IMR-90 (cell line): ENCODE measurements at regions not wholly inside any gene's neighbourhood (a gene's known extent, or its start where the extent isn't known, plus 50 kb on each side); places are given as distances from the start of the nearest gene placed in this dataset.

Source experiments
- ATAC-seq: fragments of 200-7000 bp; cut with Tn5 transposase; 2 replicates; pipeline ENCODE4 v1.9.1; 2020; ENCODE audit warnings: low read depth, mild to moderate bottlenecking, moderate library complexity
- BruUV-seq: library from RNA; stranded (reverse); fragments of 400-500 nt; replicated peaks from 2 replicates; lab custom pipeline; 2021; lab: Mats Ljungman, UMichigan
- CTCF ChIA-PET: fragments of 300-600 bp; formaldehyde crosslinking; extraction: SDS; loops from one replicate; lab custom pipeline; 2021; ENCODE audit warnings: antibody characterized with exemption; lab: Yijun Ruan, JAX
- POLR2A ChIA-PET: fragments of 300-600 bp; sonication (Branson Sonifier 250); formaldehyde crosslinking; loops from one replicate; lab custom pipeline; 2022; ENCODE audit warnings: antibody characterized with exemption; ENCODE audit not compliant: unreplicated experiment; lab: Charles Lee
- DNase-seq: peaks from one replicate; pipeline ENCODE4 v3.0.0; 2013
- H2AFZ ChIP-seq: replicated peaks from 2 replicates; pipeline ENCODE3; 2013; ENCODE audit warnings: low read length, mild to moderate bottlenecking; ENCODE audit not compliant: poor library complexity
- H2AK5ac ChIP-seq: 2 replicates; pipeline ENCODE4 v1.6.1; 2013; ENCODE audit warnings: low read depth, low read length, inconsistent platforms
- H2AK9ac ChIP-seq: replicated peaks from 2 replicates; pipeline ENCODE3; 2013; ENCODE audit warnings: mild to moderate bottlenecking, low read depth, low read length, moderate library complexity; ENCODE audit not compliant: poor library complexity
- H2BK120ac ChIP-seq: 2 replicates; pipeline ENCODE4 v1.6.1; 2013; ENCODE audit warnings: low read depth, low read length, inconsistent platforms
- H2BK15ac ChIP-seq: 3 replicates; pipeline ENCODE4 v1.6.1; 2013; ENCODE audit warnings: low read depth, low read length, inconsistent platforms
- H2BK20ac ChIP-seq: 2 replicates; pipeline ENCODE4 v1.6.1; 2013; ENCODE audit warnings: low read depth, mild to moderate bottlenecking, inconsistent platforms, low read length, moderate library complexity
- H2BK5ac ChIP-seq: 2 replicates; pipeline ENCODE4 v1.6.1; 2013; ENCODE audit warnings: mild to moderate bottlenecking, low read depth, low read length, inconsistent platforms; ENCODE audit not compliant: poor library complexity, severe bottlenecking
- H3K14ac ChIP-seq: replicated peaks from 2 replicates; pipeline ENCODE4 v1.6.1; 2013; ENCODE audit warnings: low read depth, low read length, inconsistent platforms
- H3K18ac ChIP-seq: 2 replicates; pipeline ENCODE4 v1.6.1; 2013; ENCODE audit warnings: low read depth, low read length, control low read depth
- H3K23ac ChIP-seq: 2 replicates; pipeline ENCODE4 v1.6.1; 2013; ENCODE audit warnings: low read depth, low read length, inconsistent platforms
- H3K27ac ChIP-seq: 2 replicates; pipeline ENCODE4 v1.5.1; 2013; ENCODE audit warnings: mild to moderate bottlenecking, control low read depth, low read length; ENCODE audit not compliant: insufficient read depth
- H3K27me3 ChIP-seq: 2 replicates; pipeline ENCODE4 v1.6.1; 2013; ENCODE audit warnings: low read length; ENCODE audit not compliant: control insufficient read depth, insufficient read depth
- H3K36me3 ChIP-seq: 2 replicates; pipeline ENCODE4 v1.6.1; 2013; ENCODE audit warnings: low read length, mixed read lengths; ENCODE audit not compliant: control insufficient read depth, insufficient read depth
- H3K4ac ChIP-seq: 2 replicates; pipeline ENCODE4 v1.6.1; 2013; ENCODE audit warnings: low read depth, low read length, inconsistent platforms
- H3K4me1 ChIP-seq: 2 replicates; pipeline ENCODE4 v1.6.1; 2013; ENCODE audit warnings: low read length, mixed read lengths; ENCODE audit not compliant: control insufficient read depth, insufficient read depth
- H3K4me2 ChIP-seq: 2 replicates; pipeline ENCODE4 v1.6.1; 2013; ENCODE audit warnings: low read depth, mild to moderate bottlenecking, control low read depth, low read length, moderate library complexity
- H3K4me3 ChIP-seq: 2 replicates; pipeline ENCODE4 v1.5.1; 2013; ENCODE audit warnings: low read depth, mild to moderate bottlenecking, control low read depth, low read length, moderate library complexity; ENCODE audit not compliant: insufficient read depth
- H3K56ac ChIP-seq: 2 replicates; pipeline ENCODE4 v1.6.1; 2013; ENCODE audit warnings: low read length, inconsistent platforms; ENCODE audit not compliant: insufficient read depth; ENCODE audit errors: extremely low read depth
- H3K79me1 ChIP-seq, 2 experiments: 2 replicates each; pipeline ENCODE4 v1.6.1; 2013; ENCODE audit warnings: low read length in 2 of 2, inconsistent platforms in 1 of 2, low read depth in 1 of 2
- H3K9ac ChIP-seq: 2 replicates; pipeline ENCODE4 v1.6.1; 2013; ENCODE audit warnings: low read depth, low read length, control low read depth
- H3K9me1 ChIP-seq: 2 replicates; pipeline ENCODE4 v1.6.1; 2013; ENCODE audit warnings: low read length, inconsistent platforms; ENCODE audit not compliant: insufficient read depth
- H3K9me3 ChIP-seq: 2 replicates; pipeline ENCODE4 v1.6.1; 2013; ENCODE audit warnings: low read length; ENCODE audit not compliant: control insufficient read depth, insufficient read depth
- H4K20me1 ChIP-seq: 2 replicates; pipeline ENCODE4 v1.6.1; 2013; ENCODE audit warnings: low read length, inconsistent platforms; ENCODE audit not compliant: insufficient read depth
- H4K5ac ChIP-seq: 2 replicates; pipeline ENCODE4 v1.6.1; 2013; ENCODE audit warnings: mild to moderate bottlenecking, low read depth, low read length, control low read depth
- H4K8ac ChIP-seq, 2 experiments: 2 replicates each; pipeline ENCODE4 v1.6.1; 2013; ENCODE audit warnings: low read depth in 2 of 2, low read length in 2 of 2, control low read depth in 1 of 2, inconsistent platforms in 1 of 2
- H4K91ac ChIP-seq: 2 replicates; pipeline ENCODE4 v1.6.1; 2013; ENCODE audit warnings: low read depth, low read length, inconsistent platforms; ENCODE audit not compliant: insufficient read depth
- RAD21 ChIP-seq: IDR thresholded peaks from 2 replicates; pipeline ENCODE4 v1.6.1; 2012; ENCODE audit warnings: low read length, improper control_type of control experiment
- dilution Hi-C: fragments of 300-500 bp; cut with HindIII; formaldehyde crosslinking; loops from one replicate; pipeline ENCODE4 v1.14.3; 2018; ENCODE audit warnings: low sequenced_read_pairs; ENCODE audit not compliant: unreplicated experiment
- in situ Hi-C: fragments of 300-500 bp; cut with MboI; formaldehyde crosslinking; loops from 3 replicates; pipeline ENCODE4 v1.14.3; 2019; ENCODE audit warnings: low sequenced_read_pairs, inconsistent platforms, mixed read lengths
- intact Hi-C: fragments of 100-400 bp; cut with micrococcal nuclease; formaldehyde crosslinking; loops from 2 replicates; pipeline ENCODE4 v1.10.0; 2022
- TF ChIP-seq, protein P1 (sequence below): conservative IDR thresholded peaks from 2 replicates; pipeline ENCODE4 v1.5.1; 2012; ENCODE audit warnings: mild to moderate bottlenecking, low read depth, low read length, improper control_type of control experiment

DNA sequence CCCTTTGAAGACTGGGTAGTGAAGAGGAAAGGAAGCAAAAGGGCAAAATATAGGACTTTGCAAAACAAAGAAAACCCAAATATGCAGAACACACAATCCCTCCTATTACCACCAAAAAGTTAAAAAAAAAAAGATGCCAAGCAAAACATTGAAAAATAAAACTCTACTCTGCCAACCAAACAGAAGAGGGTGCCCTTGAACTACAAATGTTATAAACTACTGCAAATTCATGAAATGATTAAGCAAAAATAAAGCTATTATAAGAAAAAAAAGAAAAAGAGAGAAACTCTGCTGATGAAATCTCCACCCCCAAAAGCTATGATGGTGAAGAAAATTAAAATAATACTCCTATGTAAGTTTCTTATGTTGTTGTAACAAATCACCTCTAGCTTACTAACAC is 168.5 kb upstream of the STK26 start:
- CTCF ChIA-PET, result interaction anchor here (0.7 kb wide), 1 partner anchor 601 kb away, joined by 4 read pairs; no protein-coding TSS in a partner anchor
- no TSS peak for BruUV-seq
- no peak overlapping the region for H3K27ac ChIP-seq
- no peak overlapping the region for H2AFZ ChIP-seq
- H3K9ac ChIP-seq, result no peak overlapping the region
- H2BK20ac ChIP-seq, result no peak overlapping the region
- no peaks in the 10 kb centered on the region for H4K20me1 ChIP-seq
- no peak overlapping the region for H3K4ac ChIP-seq
- intact Hi-C loops, result no loop called here
- no peak overlapping the region for H3K4me3 ChIP-seq
- no peak for TF ChIP-seq RAD21
- TF ChIP-seq, protein P1, sequence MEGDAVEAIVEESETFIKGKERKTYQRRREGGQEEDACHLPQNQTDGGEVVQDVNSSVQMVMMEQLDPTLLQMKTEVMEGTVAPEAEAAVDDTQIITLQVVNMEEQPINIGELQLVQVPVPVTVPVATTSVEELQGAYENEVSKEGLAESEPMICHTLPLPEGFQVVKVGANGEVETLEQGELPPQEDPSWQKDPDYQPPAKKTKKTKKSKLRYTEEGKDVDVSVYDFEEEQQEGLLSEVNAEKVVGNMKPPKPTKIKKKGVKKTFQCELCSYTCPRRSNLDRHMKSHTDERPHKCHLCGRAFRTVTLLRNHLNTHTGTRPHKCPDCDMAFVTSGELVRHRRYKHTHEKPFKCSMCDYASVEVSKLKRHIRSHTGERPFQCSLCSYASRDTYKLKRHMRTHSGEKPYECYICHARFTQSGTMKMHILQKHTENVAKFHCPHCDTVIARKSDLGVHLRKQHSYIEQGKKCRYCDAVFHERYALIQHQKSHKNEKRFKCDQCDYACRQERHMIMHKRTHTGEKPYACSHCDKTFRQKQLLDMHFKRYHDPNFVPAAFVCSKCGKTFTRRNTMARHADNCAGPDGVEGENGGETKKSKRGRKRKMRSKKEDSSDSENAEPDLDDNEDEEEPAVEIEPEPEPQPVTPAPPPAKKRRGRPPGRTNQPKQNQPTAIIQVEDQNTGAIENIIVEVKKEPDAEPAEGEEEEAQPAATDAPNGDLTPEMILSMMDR, result 0 out of 2 replicates have a peak, but pooled peaks have one; percentile 6
- H3K27me3 ChIP-seq, result peaks cover 5% of the 10 kb centered on the region
- H2BK5ac ChIP-seq, result no peak overlapping the region
- no peaks in the 10 kb centered on the region for H3K9me1 ChIP-seq
- H3K4me1 ChIP-seq, result no peaks in the 10 kb centered on the region
- ATAC-seq, result no peak
- dilution Hi-C loops, result no loop called here
- H2BK15ac ChIP-seq, result no peak overlapping the region
- peaks cover 2% of the 10 kb centered on the region; the same call in 1 of the 2 replicates for H3K9me3 ChIP-seq
- POLR2A ChIA-PET, result no interaction called here
- H2AK9ac ChIP-seq, result no peak overlapping the region
- no peak overlapping the region for H3K14ac ChIP-seq
- no peak overlapping the region for H4K91ac ChIP-seq
- DNase-seq, result no peak
- H3K23ac ChIP-seq, result no peak overlapping the region
- H3K4me2 ChIP-seq, result no peak overlapping the region
- in situ Hi-C loops, result no loop called here
- H3K18ac ChIP-seq, result no peak overlapping the region
- no peak overlapping the region for H4K8ac ChIP-seq
- H2BK120ac ChIP-seq, result no peak overlapping the region
- no peak overlapping the region for H3K56ac ChIP-seq
- H3K36me3 ChIP-seq, result no peaks in the 10 kb centered on the region
- H4K5ac ChIP-seq, result no peak overlapping the region
- H3K79me1 ChIP-seq, result no peaks in the 10 kb centered on the region
- H2AK5ac ChIP-seq, result no peak overlapping the region
